ENCODE measurements at regions not wholly inside any gene's neighbourhood (a gene's known extent, or its start where the extent isn't known, plus 50 kb on each side); places are given as distances from the start of the nearest gene placed in this dataset.

DNA sequence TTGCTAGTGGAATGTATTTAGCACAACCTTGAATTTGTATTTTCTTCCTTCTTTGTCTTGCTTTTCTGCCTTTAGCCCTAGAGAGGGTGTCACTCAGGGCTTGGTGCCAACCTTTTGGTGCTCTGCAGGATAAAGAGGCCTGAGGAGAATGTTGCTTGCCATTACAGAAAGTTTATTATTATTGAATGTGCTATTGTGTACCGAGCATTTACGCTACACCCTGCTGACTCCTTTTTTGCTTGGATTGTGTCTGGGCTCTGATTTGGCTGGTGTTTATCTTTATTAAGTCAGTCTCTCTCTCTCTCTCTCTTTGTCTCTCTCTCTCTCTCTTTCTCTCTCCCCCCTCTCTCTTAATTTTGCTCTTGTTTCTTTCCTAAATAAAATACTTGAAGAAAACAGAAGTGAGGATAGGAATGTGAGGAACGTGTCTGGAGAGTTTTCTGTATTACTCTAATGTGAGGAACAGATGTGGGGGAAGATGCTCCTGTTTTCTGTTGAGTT lies 284.4 kb upstream of the PHYHIPL start:
- H3K4me3 ChIP-seq = no peak overlapping the region
- intact Hi-C loops (cut with DNase I; ENCODE audit: low total_unique reads) = no loop called here
- no peaks in the 10 kb centered on the region for H3K9me3 ChIP-seq
- peaks cover 0 to 5% (median 0%) of the 10 kb centered on the region in 4 donors for H3K4me1 ChIP-seq
- TF ChIP-seq, protein P1, sequence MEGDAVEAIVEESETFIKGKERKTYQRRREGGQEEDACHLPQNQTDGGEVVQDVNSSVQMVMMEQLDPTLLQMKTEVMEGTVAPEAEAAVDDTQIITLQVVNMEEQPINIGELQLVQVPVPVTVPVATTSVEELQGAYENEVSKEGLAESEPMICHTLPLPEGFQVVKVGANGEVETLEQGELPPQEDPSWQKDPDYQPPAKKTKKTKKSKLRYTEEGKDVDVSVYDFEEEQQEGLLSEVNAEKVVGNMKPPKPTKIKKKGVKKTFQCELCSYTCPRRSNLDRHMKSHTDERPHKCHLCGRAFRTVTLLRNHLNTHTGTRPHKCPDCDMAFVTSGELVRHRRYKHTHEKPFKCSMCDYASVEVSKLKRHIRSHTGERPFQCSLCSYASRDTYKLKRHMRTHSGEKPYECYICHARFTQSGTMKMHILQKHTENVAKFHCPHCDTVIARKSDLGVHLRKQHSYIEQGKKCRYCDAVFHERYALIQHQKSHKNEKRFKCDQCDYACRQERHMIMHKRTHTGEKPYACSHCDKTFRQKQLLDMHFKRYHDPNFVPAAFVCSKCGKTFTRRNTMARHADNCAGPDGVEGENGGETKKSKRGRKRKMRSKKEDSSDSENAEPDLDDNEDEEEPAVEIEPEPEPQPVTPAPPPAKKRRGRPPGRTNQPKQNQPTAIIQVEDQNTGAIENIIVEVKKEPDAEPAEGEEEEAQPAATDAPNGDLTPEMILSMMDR (IDR thresholded peaks at IDR 0.05) = no peak
- no peak for DNase-seq
- no peaks in the 10 kb centered on the region for H3K36me3 ChIP-seq
- H3K27ac ChIP-seq = no peak overlapping the region
- H3K27me3 ChIP-seq = no peaks in the 10 kb centered on the region

DNA sequence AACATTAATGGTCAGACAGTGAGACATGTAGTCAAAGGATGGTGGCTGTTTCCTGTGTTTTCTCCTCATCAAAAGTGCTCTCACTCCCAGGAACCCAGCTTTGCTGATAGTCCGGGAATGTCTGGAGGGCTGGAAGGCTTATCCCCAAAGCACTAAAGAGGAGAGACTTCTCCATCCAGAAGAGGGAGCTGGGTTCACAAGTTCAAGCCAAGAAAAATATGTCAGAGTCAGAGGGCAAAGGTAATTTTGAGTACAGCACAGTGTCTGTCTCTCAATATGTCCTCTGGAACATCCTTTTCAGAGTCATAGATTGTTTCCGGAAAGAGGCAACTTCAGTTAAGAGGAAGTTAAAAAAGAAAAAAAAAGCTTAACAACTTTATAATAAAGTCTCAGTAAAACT lies 281.5 kb upstream of the PHYHIPL start:
- H3K4me1 ChIP-seq = peaks cover 0 to 8% (median 0%) of the 10 kb centered on the region in 4 donors
- no peak overlapping the region for H3K4me3 ChIP-seq
- DNase-seq = no peak
- H3K36me3 ChIP-seq = no peaks in the 10 kb centered on the region
- intact Hi-C loops (cut with DNase I; ENCODE audit: low total_unique reads) = no loop called here
- H3K9me3 ChIP-seq = no peaks in the 10 kb centered on the region
- no peaks in the 10 kb centered on the region for H3K27me3 ChIP-seq
- no peak overlapping the region for H3K27ac ChIP-seq
- TF ChIP-seq, protein P1 (IDR thresholded peaks at IDR 0.05) = no peak

DNA sequence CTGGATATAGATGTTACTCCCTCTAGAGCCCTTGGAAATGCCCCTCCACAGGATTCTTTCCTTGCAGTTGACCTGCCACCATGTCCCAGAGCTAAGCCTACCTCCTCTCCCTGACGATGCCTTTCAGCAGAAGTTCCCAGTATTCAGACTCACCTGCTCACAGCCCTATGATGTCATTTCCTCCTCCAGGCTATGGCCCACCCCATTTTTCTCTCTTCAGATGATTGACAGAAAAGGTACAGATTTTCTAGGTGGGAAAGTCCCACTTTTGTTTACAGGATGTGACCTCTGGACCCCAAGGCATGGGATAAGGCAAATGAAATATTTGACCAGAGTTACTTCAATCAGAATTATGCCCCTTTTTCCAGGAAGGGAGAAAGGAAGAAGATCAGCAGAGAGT lies 280.2 kb upstream of the PHYHIPL start:
- Histone ChIP-seq H3K9me3 (no peaks in the 10 kb centered on the region), H3K27ac (no peak overlapping the region), H3K4me1 (peaks cover 0 to 8% (median 0%) of the 10 kb centered on the region in 4 donors), H3K4me3 (no peak overlapping the region), H3K27me3 (no peaks in the 10 kb centered on the region), H3K36me3 (no peaks in the 10 kb centered on the region)
- TF ChIP-seq, protein P1 (IDR thresholded peaks at IDR 0.05) = no peak
- intact Hi-C loops (cut with DNase I; ENCODE audit: low total_unique reads) = no loop called here
- DNase-seq = no peak

DNA sequence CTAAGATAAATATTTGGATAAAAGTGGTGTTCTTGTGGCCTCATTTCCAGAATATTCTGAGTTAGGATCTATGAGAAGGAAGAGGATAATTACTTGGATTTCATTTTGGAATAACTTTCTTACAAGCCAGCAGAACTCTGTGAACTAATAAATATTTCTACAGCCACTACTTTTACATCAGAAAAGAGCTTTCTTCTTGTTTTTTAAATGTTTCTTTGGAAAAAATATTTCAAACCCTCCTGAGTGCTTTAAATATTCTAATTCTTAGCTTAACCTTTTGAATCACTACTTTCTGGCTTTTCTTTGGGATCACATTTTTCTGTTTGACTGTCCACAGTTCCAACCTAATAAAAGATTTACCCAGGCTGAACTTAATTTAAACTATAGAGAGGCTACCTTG lies 279.2 kb upstream of the PHYHIPL start:
- H3K4me3 ChIP-seq = no peak overlapping the region
- TF ChIP-seq, protein P1 (IDR thresholded peaks at IDR 0.05) = no peak
- no peaks in the 10 kb centered on the region for H3K9me3 ChIP-seq
- DNase-seq = no peak
- H3K4me1 ChIP-seq = peaks cover 0 to 8% (median 0%) of the 10 kb centered on the region in 4 donors
- no peak overlapping the region for H3K27ac ChIP-seq
- no peaks in the 10 kb centered on the region for H3K36me3 ChIP-seq
- intact Hi-C loops (cut with DNase I; ENCODE audit: low total_unique reads) = no loop called here
- H3K27me3 ChIP-seq = no peaks in the 10 kb centered on the region

DNA sequence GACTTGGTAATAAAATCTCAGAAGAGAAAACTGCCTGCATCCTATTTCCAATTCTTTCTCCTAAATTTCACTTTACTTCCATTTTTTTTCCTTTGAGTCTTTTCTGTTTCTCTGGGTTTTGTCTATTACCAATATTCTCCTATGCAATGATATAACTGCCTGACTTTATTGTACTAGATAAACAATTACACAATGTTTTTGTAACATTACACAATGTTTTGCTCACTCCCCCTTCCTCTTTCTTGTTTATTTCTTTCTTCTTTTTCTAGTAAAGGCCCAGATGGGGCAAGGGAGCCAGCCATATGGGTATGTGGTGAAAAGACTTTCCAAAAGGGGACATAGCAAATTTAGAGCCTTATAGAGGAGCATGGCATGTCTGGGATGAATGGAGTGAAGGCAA lies 278.7 kb upstream of the PHYHIPL start:
- Histone ChIP-seq H3K4me1 (peaks cover 0 to 8% (median 0%) of the 10 kb centered on the region in 4 donors), H3K9me3 (no peaks in the 10 kb centered on the region), H3K36me3 (no peaks in the 10 kb centered on the region), H3K4me3 (no peak overlapping the region), H3K27ac (peak overlapping the region; percentile 22 to 30), H3K27me3 (no peaks in the 10 kb centered on the region)
- TF ChIP-seq, protein P1 (IDR thresholded peaks at IDR 0.05) = no peak
- no peak for DNase-seq
- intact Hi-C loops (cut with DNase I; ENCODE audit: low total_unique reads) = no loop called here

Measured in tibial artery (tissue), 4 donors.